GM18508 (cell line): ENCODE measurements at regions not wholly inside any gene's neighbourhood (a gene's known extent, or its start where the extent isn't known, plus 50 kb on each side); places are given as distances from the start of the nearest gene placed in this dataset.
"Not testable (repeated sequence)": the region's sequence is repeated elsewhere in the genome, so short reads cannot be mapped to it uniquely, and the experiment has no call there.

ENCODE experiments used
- ATAC-seq: cut with Tn5 transposase; IDR thresholded peaks from one replicate; pipeline ENCODE4 v1.9.1; 2021; ENCODE audit warnings: moderate number of reproducible peaks; ENCODE audit not compliant: insufficient read depth, unreplicated experiment

DNA sequence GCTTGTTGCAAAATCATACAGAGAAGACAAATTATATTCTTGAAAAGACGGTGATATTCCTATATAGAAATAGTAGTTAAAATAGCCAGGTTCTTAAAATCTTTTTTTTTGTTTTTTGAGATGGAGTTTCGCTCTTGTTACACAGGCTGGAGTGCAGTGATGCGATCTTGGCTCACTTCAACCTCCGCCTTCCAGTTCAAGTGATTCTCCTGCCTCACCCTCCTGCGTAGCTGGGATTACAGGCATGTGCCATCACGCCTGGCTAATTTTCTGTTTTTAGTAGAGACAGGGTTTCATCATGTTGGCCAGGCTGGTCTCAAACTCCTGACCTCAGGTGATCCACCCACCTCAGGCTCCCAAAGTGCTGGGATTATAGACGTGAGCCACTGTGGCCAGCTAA is 257.9 kb upstream of the CELF2 start:
- ATAC-seq = not testable (repeated sequence)

DNA sequence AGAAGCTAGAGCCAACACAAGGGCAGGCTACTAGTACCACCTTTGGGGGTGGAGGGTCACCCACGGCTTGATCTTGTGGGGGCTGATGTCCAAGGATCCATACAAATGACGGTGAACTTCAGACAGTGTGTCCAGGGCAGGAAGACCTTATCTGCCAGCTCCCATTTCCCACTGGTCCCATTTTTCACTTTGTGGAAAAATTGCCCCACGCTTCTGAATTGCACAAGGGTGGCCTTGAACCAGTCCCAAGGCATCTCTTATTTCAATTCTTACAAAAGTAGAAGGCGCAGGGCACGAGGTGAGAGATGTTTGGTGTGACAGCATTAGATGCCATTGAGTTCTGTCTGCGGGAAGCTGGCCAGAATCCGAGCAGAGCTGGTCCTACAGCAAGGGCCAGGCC is 252.7 kb upstream of the CELF2 start:
- no peak for ATAC-seq

DNA sequence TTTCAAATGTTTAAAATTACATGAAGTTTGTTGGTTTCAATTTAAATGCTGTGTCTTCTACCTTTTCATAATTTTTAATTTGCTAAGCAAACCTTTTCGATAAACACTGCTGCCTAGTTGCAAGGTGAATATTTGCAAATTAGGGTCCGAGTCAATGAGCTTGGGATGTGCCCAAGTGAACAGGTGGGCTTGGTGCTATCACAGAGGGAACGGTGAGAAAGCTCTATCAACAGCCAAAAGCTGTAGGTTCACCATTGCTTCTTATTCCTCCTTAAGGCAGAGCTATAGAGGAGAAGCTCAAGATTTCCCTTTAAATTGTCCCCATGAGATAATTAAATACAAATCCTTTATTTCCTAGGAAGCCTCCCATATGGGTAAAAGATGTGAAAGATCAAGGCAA is 245.3 kb upstream of the CELF2 start:
- ATAC-seq = no peak

DNA sequence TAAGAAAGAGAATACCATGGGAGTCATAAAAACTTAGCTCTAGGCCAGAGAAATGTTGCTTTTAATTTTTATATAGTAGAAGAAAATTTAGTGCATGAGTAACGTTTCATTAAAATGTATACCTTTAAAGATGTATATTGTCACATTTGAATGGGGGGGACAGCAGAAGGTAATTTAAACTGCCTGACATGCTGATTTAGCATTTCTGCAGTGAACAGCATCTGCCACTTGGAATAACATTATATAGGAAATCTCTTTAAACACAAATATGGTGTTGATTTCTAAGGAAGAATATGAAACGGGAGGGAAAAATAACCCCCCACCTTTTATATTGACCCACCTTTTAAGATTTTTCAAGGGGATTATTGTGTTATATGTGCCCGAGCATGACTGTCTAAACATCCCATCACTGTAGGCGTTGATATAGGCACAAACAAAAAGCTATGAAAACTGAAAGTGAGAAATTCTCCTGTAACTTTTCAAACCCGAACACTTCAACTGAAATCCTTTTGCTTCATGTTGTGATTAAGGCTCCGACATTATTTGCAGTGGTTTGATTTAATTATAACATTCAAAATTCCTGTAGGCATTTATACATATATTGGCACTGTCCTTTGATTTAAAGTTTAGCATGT is 244.7 kb upstream of the CELF2 start:
- ATAC-seq = no peak

DNA sequence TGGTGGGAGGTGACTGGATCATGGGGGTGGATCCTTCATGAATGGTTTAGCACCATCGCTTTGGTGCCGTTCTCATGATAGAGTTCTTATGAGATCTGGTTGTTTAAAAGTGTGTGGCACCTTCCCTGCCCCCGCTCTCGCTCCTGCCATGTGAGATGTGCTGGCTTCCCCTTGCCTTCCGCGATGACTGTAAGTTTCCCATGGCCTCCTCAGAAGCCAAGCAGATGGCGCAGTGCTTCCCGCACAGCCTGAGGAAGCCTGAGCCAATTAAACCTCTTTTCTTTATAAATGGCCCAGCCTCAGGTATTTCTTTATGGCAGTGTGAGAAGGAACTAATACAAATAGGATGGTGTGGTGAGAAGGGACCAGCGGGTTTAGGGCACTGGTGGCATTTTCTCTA is 243.3 kb upstream of the CELF2 start:
- ATAC-seq = no peak

DNA sequence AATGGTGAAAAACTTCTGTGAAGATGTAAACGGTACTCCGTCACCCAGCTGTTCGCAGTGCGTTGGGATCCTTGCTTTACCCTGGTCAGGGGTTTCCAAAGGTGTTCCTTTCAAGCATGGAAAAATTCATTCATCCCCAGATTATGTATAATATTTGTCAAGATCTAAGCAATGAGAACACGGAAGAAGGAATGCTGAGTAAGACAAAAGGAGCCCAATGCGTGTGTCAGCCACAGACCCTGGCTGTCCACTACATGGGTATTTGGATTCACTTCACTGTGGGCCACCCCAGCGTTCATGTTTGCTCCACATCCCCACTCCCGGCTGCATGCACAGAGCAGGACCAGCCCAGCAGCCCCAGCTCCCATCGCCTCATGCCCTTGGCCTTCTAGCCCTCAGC is 241.3 kb upstream of the CELF2 start:
- ATAC-seq = no peak

DNA sequence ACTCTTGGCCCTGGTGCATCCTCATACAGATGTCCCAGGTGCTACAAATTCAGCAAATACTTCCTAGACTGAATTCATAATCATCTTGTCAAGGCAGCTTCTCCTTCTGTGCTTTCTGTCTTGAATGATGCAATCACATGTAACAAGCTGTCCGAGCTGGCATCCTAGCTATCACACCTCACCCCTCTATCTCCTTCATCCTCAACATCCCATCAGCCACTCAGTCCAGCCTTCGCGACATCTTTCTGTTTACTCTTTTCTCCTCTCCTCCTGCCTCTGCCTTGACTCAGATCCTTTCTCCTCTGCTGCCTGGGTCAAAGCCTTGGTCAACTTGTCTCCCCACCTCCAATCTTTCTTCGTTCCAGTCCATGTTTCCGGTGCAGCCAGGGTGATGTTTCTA is 240.4 kb upstream of the CELF2 start:
- ATAC-seq = no peak

DNA sequence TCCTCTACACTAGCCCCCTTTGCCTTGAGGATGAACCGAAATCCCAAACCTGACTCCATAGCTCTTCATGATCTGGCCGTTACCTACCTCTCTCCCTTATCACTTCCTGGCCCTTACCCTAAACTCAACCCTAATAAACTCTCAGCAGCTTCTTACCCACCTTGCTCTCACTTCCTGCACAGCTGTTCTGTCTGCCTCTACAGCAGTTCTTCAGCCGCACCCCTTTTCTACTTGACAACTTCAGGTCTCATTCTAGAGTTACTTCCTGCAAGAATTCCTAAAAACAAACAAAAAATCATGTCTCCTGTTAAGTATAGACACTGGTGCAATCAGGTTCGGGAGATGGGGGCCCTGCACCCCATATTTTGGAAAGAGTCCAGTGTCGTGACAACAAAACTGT is 239.9 kb upstream of the CELF2 start:
- ATAC-seq = no peak

DNA sequence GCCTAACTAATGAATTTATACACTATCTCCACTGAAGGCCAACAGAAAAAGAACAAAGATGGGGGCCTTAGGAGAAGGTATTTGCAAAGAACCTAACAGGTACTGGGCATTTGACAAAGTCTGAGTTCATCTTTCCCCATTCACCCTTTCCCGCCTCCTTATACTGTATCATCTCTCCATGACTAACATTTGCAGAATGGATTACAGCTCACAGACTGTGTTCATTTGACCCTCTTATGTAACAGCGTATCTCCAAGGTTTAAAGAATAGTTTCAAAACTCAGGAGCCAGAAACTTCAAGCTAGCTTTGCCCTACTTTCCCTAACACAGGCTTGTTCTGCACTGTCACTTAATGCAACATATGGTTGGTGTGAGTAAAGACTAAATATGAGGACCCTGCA is 238.7 kb upstream of the CELF2 start:
- ATAC-seq = no peak

DNA sequence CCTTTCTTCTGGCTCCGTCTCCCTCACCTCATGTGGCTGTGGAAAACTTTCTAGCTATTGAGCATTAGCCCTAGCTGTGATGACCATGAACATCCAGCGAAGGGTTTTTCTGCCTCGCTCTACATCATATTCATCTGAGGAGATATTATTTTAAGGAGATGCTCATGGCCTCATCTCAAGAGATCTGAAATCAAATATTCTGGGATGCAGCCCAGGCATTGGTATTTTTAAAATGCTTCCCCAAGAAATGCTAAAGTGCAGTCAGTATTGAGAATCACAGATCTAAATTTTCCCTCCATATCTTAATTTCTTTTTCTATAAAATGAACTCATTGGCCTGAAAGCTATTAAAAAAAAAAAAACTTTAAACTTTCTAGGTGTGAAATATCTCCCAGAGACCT is 238.2 kb upstream of the CELF2 start:
- no peak for ATAC-seq

DNA sequence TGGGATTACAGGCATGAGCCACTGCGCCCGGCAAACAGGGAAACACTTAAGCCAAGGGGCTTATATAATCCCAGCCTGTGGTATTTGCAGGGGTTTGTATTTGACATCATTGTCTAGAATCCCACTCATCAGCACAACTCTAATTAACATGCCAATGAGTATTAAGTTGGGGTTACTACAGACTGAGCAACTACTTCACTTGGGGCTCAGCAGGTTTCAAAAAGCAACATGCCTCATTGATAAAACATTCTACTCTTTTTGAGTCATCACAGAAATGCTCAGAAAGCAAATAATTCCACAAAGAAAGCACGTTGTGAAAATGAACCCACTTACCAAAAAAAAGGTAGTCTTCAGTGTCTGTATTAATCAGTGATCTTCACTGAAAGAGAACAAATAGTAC is 236.9 kb upstream of the CELF2 start:
- ATAC-seq = no peak

DNA sequence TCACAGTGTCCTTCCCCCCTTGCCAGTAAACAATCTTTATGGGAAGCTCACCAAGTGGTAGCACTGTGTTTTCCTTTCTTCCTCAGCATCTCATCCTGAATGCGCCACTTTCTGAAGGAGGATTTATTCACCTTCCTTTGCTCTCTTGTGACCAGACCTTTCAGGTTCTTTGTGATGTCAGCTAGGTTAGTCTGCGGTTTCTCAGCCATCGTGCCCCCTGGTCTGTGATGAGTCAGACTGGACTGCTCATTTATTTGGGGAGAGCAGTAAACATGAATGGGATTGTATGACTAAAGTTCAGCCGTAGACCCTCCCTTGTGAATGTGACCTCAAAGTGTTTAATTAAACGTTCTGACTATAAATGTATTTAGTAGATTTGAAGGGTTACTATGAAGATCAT is 235.1 kb upstream of the CELF2 start:
- no peak for ATAC-seq

DNA sequence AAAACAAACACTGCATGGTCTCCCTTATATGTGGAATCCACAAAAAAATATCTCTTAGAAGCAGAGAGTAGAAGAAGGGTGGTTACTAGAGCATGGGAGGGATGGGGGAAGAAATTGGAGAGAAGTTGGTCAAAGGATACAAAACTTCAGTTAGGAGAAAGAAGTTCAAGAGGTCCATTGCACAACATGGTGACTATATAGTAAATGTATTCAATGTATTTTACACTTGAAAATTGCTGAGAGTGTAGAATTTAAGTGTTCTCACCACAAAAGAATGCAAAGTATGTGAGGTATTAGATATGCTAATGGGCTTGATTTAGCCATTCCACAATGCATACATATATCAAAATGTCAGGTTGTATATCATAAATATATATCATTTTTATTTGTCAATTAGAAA is 232.0 kb upstream of the CELF2 start:
- ATAC-seq = no peak

DNA sequence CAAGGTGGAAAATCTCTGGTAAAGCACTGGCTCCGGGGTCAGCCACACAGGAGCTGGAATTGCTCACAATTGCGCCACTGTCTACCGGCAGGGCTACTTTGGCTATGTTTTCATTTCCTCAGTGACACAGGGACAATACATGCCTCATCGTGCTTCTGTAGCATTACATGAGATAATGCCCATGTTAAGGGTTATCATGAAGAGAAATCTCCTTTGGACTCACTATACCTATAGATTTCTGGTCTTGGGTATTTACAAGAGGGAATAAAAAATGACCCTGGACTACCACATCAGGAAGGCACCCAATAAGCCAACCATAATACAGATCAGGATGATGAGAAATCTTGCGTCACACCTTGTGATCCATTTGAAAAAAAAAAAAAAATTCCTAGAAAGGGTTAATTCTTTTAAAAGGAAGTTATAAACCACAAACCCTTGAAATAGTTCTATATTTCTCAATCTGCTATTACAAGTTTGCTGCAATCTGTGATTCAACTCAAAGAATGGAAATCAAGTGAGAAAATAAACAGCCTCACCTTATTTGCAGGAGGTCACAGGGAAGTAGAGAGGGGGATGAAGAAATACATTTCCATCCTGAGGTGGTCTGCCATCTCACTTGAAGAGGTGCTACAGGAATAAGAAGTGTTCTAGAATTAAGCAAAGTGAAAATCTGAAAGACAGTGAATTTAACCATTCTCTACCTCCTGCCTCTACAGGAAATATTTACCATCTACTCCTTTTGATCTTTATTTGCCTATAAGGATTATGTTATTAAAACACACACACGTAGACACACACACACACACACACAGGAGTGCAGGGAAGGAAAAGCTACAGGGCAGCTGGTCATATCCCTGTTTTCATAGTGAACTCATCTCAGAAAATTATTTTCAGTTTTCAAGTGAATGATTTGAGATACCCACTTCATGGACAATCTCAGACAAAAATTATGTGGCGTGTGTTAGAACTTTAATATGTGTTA is 231.3 kb upstream of the CELF2 start:
- ATAC-seq = no peak

DNA sequence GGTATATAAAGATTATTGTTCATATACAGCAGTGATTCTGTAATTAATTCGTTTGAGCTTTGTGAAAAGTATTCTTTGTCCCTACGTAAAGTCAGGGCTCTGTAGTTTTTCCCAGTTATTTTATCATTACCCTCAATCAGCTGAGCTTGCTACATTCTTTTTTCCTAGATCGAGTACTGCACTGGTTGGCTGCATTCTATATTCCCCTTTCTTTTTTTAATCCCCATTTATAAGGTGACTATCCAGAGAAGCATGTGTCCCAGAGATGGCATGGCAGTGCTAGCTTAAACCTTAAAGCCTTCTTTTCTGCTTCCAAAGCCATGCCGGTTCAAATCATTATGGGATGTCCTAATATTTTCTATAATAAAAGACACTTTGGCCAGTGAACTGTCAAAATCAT is 230.1 kb upstream of the CELF2 start:
- no peak for ATAC-seq

DNA sequence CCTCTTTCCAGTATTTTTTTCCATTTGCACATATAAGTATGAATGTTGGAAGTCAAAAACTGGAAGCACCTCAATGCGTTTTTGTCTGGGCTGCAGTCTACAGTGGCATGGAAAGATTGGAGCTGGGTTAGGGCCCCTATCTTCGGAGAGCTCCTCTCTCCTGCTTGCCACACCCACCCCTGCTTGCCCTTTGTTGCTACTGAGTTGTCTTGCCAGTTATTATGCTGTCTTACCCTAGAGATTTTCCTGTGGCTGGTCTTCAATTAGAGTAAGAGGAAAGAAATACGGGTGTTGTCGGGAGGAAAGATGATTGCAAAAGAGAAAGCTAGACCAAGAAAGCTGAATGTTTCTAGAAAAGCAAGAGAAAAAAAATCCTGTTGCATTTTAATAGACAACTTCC is 228.9 kb upstream of the CELF2 start:
- no peak for ATAC-seq

DNA sequence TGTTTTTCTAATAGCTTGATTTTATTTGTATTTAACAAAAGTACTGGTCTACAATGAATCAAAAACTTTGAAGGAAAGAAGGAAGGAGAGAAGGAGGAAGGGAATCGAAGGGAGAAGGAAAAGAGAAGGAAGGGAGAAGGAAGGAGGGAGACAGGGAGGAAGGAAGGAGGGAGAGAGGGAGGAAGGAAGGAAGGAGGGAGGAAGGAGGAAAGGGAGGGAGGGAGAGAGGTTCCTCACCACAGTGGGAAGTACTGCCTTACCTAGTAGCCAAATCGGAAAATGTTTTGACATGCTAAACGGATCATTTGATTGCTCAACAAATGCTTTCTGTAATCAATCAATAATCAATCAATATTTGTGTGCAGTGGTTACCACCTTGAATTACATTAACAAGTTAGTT is 225.8 kb upstream of the CELF2 start:
- no peak for ATAC-seq

DNA sequence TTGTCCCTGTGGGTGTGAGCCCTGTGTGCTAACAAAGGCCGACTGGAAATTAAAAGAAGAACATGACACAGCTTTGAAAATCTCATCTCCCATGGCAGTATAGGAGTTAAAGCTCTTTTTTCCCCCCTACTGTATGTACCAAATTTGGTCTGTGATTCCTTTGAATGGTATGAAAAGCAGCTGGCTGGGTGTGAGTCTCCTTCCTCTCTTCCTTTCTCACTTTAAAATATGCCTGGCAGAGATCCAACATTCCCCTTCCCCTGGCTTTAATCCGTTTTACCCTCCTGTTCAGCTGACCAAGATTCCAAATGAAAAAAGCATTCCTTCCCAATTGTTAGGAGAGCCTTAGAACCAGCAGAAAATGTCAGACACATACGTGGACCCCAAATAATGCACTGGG is 225.0 kb upstream of the CELF2 start:
- no peak for ATAC-seq

DNA sequence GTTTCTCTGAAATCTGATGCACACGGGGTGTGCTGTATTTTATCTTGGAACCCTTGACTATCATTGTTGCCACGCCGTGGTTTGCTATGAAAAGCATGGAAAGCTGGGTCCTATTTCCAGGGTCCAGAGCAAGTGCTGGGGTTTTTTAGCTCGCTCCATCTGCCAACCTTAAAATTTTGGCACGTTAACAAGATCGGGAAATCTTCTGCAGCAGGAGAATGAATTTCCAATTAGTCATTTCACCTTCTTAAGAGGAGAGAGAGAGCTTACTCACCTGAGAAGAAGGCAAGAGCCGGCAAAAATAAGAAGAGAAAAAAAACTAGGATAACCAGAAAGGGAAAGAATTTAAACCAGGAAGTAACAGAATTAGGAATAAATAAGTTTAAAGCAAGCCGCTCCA is 223.6 kb upstream of the CELF2 start:
- no peak for ATAC-seq

DNA sequence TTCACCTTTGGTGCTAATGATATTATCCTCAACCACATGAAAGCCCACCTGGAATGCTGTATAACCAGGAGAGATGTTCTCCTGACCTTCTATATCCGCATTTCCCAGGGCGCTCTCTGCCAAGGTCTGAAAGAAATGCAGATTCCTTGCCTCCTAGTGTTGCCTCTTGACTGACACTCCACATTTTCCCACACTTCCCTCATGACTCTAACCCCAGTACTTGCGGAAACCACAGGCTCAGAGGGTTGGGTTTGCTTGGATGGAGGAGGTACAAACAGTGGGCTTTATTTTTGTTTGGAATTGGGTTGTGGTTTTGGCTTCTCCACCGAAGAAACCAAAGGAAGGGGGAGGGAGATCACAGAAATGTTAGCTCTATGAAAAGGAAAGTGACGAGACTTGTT is 222.9 kb upstream of the CELF2 start:
- ATAC-seq = no peak

DNA sequence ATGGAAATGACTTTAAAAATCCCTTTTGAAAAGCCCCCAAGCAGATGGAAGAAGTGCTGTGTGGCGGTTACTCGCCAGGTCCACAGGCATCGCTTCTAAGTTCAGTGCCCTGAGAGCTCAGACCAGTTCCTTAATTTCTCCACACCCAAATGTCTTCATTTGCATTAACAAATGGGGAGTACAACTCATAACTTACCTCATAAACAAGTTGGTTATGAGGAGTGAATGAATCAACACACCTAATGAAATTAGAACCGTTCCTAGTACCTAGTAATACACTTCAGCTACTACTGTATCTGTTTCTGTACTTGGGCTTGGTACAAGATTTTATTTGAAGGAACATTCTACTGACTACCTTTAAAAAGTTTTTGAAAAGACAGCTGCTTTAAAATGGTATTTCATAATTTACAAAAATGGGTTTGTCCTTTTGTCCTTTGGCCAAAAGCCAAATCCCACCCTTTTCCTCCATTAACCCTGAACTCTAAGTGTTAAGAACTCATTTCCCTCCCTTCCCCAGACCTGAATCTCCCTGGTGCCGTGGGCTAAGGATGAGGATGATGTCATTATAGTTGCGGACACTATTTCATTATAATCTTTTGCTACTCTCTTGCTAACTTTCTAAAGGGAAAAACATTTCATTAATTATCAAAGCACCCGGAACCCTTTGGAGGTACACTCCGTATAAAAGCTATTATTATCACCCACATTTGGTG is 221.5 kb upstream of the CELF2 start:
- no peak for ATAC-seq
